Stimulated activated CD8-positive, alpha-beta memory T cell treated with anti-CD3 and anti-CD28 coated beads, Interleukin-4, amount 100 ng/mL, for 48 hours (primary cell): ENCODE measurements at regions not wholly inside any gene's neighbourhood (a gene's known extent, or its start where the extent isn't known, plus 50 kb on each side); places are given as distances from the start of the nearest gene placed in this dataset.
A peak's percentile ranks its signal among the peaks of the same experiment; 100 is the strongest.
"Not testable (repeated sequence)": the region's sequence is repeated elsewhere in the genome, so short reads cannot be mapped to it uniquely, and the experiment has no call there.

Source experiments
- DNase-seq: peaks from one replicate; pipeline ENCODE4 v3.0.0-alpha.2; 2020

- DNase-seq: no peak
Measured at GRCh38 chr5:57394421-57395210, 88.0 kb downstream of the ACTBL2 start.

GRCh38 chr5:57386958-57387357 lies 95.7 kb downstream of the ACTBL2 start:
- no peak for DNase-seq

GRCh38 chr5:57383093-57383861 lies 99.3 kb downstream of the ACTBL2 start:
- peak; percentile 47 for DNase-seq

- no peak for DNase-seq
Measured at GRCh38 chr5:57382655-57383054, 100.0 kb downstream of the ACTBL2 start.

- no peak for DNase-seq
Measured at GRCh38 chr5:57370376-57370775, 112.2 kb downstream of the ACTBL2 start.

GRCh38 chr5:57368010-57368409 lies 114.6 kb downstream of the ACTBL2 start:
- no peak for DNase-seq

- DNase-seq: no peak
Measured at GRCh38 chr5:57366744-57367143, 115.9 kb downstream of the ACTBL2 start.

- DNase-seq: no peak
Measured at GRCh38 chr5:57362951-57363350, 119.7 kb downstream of the ACTBL2 start.

- DNase-seq: no peak
Measured at GRCh38 chr5:57360871-57361270, 121.7 kb downstream of the ACTBL2 start.

GRCh38 chr5:57358796-57359592 lies 123.6 kb downstream of the ACTBL2 start:
- DNase-seq: no peak

GRCh38 chr5:57356850-57357249 lies 125.8 kb downstream of the ACTBL2 start:
- DNase-seq: not testable (repeated sequence)

- no peak for DNase-seq
Measured at GRCh38 chr5:57349214-57349613, 133.4 kb downstream of the ACTBL2 start.

GRCh38 chr5:57348376-57349140 lies 134.1 kb downstream of the ACTBL2 start:
- DNase-seq: no peak

GRCh38 chr5:57346328-57346727 lies 136.3 kb downstream of the ACTBL2 start:
- no peak for DNase-seq

- no peak for DNase-seq
Measured at GRCh38 chr5:57341380-57341979, 141.1 kb downstream of the ACTBL2 start.

- DNase-seq: no peak
Measured at GRCh38 chr5:57340681-57341080, 141.9 kb downstream of the ACTBL2 start.

- no peak for DNase-seq
Measured at GRCh38 chr5:57339521-57339920, 143.1 kb downstream of the ACTBL2 start.

- DNase-seq: no peak
Measured at GRCh38 chr5:57338868-57339340, 143.7 kb downstream of the ACTBL2 start.

- DNase-seq: no peak
Measured at GRCh38 chr5:57338068-57338867, 144.3 kb downstream of the ACTBL2 start.

- DNase-seq: no peak
Measured at GRCh38 chr5:57335092-57335660, 147.4 kb downstream of the ACTBL2 start.

- DNase-seq: no peak
Measured at GRCh38 chr5:57334475-57334874, 148.1 kb downstream of the ACTBL2 start.
